GM12878 (cell line): ENCODE measurements at regions not wholly inside any gene's neighbourhood (a gene's known extent, or its start where the extent isn't known, plus 50 kb on each side); places are given as distances from the start of the nearest gene placed in this dataset.

ENCODE experiments used
- ATAC-seq: fragments of 200-7000 bp; cut with Tn5 transposase; 3 replicates; pipeline ENCODE4 v1.9.1; 2020; ENCODE audit warnings: mild to moderate bottlenecking, moderate library complexity
- BruUV-seq: library from RNA; stranded (reverse); fragments of 400-500 nt; replicated peaks from 2 replicates; lab custom pipeline; 2021; lab: Mats Ljungman, UMichigan
- CTCF ChIA-PET: fragments of 300-600 bp; sonication (Branson Sonifier 250); formaldehyde crosslinking; extraction: SDS; loops from one replicate; lab custom pipeline; 2021; ENCODE audit warnings: inconsistent platforms; lab: Yijun Ruan, JAX
- POLR2A ChIA-PET: fragments of 350-600 bp; formaldehyde crosslinking; extraction: SDS; loops from one replicate; lab custom pipeline; 2021; ENCODE audit warnings: inconsistent platforms; lab: Charles Lee
- RAD21 ChIA-PET: fragments of 300-600 bp; sonication (Branson Sonifier 250); formaldehyde crosslinking; loops from one replicate; lab custom pipeline; 2023; ENCODE audit warnings: antibody characterized with exemption; ENCODE audit not compliant: unreplicated experiment; lab: Charles Lee
- SMC1A ChIA-PET: fragments of 300-600 bp; sonication (Branson Sonifier 250); formaldehyde crosslinking; loops from one replicate; lab custom pipeline; 2023; ENCODE audit not compliant: unreplicated experiment, uncharacterized antibody; lab: Charles Lee
- DNase-seq: peaks from one replicate; pipeline ENCODE4 v3.0.0-alpha.2; 2011; ENCODE audit warnings: low read depth, low spot score
- FAIRE-seq: peaks from 3 replicates; lab custom pipeline; 2011; peaks lifted over from hg19 to GRCh38; lab: Jason Lieb, UNC
- H2AFZ ChIP-seq: 2 replicates; pipeline ENCODE4 v1.6.0; 2011; ENCODE audit warnings: low read depth, low read length, control low read depth; ENCODE audit not compliant: control insufficient read depth
- H3K27ac ChIP-seq: 2 replicates; pipeline ENCODE4 v1.5.1; 2011; ENCODE audit warnings: control low read depth; ENCODE audit not compliant: control insufficient read depth, insufficient read depth
- H3K27me3 ChIP-seq, 2 experiments: replicated peaks in 1 of 2; 2 replicates each; pipeline versions ENCODE4 v1.6.0 to v1.6.1; 2011; ENCODE audit warnings: low read length in 1 of 2; ENCODE audit not compliant: control insufficient read depth in 2 of 2, insufficient read depth in 2 of 2
- H3K36me3 ChIP-seq, 2 experiments: 2 replicates each; pipeline ENCODE4 v1.5.1; 2011; ENCODE audit warnings: low read length in 1 of 2; ENCODE audit not compliant: control insufficient read depth in 2 of 2, insufficient read depth in 2 of 2
- H3K4me1 ChIP-seq: 2 replicates; pipeline ENCODE4 v1.6.1; 2011; ENCODE audit warnings: mild to moderate bottlenecking, low read length, moderate library complexity, mixed read lengths; ENCODE audit not compliant: control insufficient read depth, insufficient read depth
- H3K4me2 ChIP-seq: 2 replicates; pipeline ENCODE4 v1.6.0; 2011; ENCODE audit warnings: control low read depth; ENCODE audit not compliant: control insufficient read depth, insufficient read depth
- H3K4me3 ChIP-seq: fragments of 200-600 bp; sonication (generic); 2 replicates; pipeline ENCODE4 v1.5.1; 2016
- H3K79me2 ChIP-seq: 2 replicates; pipeline ENCODE4 v1.6.0; 2011; ENCODE audit warnings: low read length; ENCODE audit not compliant: control insufficient read depth, insufficient read depth
- H3K9ac ChIP-seq: 2 replicates; pipeline ENCODE4 v1.8.0; 2011; ENCODE audit warnings: low read length, control low read depth, mixed read lengths; ENCODE audit not compliant: control insufficient read depth, insufficient read depth
- H3K9me3 ChIP-seq: replicated peaks from 3 replicates; pipeline ENCODE4 v1.5.1; 2011; ENCODE audit warnings: mild to moderate bottlenecking, low read length; ENCODE audit not compliant: control insufficient read depth, insufficient read depth
- H4K20me1 ChIP-seq: 2 replicates; pipeline ENCODE4 v1.6.0; 2011; ENCODE audit not compliant: control insufficient read depth, insufficient read depth
- E2F8 ChIP-seq: fragments of 450-650 bp; IDR thresholded peaks from 2 replicates; pipeline ENCODE4 v1.6.1; 2018; ENCODE audit warnings: mild to moderate bottlenecking, low read depth, moderate library complexity; ENCODE audit not compliant: partially characterized antibody
- ELK1 ChIP-seq: IDR thresholded peaks from 2 replicates; pipeline ENCODE4 v1.6.1; 2012; ENCODE audit warnings: low read depth, low read length, improper control_type of control experiment
- ETV6 ChIP-seq, 2 experiments: fragments of 450-650 bp in 1 of 2; IDR thresholded peaks in 1 of 2; conservative IDR thresholded peaks in 1 of 2; 2 replicates each; pipeline ENCODE4 v1.6.1; 2014; ENCODE audit warnings: antibody characterized with exemption in 1 of 2, borderline replicate concordance in 1 of 2, low read depth in 1 of 2, mild to moderate bottlenecking in 1 of 2, moderate library complexity in 1 of 2
- FOXK2 ChIP-seq: fragments of 450-650 bp; IDR thresholded peaks from 2 replicates; pipeline ENCODE4 v1.6.1; 2017; ENCODE audit warnings: mild to moderate bottlenecking, moderate library complexity
- SIN3A ChIP-seq: IDR thresholded peaks from 2 replicates; pipeline ENCODE4 v1.6.1; 2012; ENCODE audit warnings: low read depth, low read length, improper control_type of control experiment
- WRNIP1 ChIP-seq: IDR thresholded peaks from 2 replicates; pipeline ENCODE4 v1.6.1; 2011; ENCODE audit warnings: low read depth, low read length, improper control_type of control experiment, borderline replicate concordance
- WGBS: methylation state at CpG from one replicate; pipeline ENCODE4 v1.1.6; 2016; ENCODE audit warnings: low lambda C conversion rate; ENCODE audit not compliant: insufficient replicate concordance, insufficient coverage; ENCODE audit errors: missing lambda C conversion rate; 5-methylcytosine and 5-hydroxymethylcytosine counted together
- in situ Hi-C: fragments of 300-500 bp; cut with MboI; formaldehyde crosslinking; loops from 9 replicates; pipeline ENCODE4 v1.14.3; 2018; ENCODE audit warnings: mixed read lengths
- intact Hi-C: fragments of 100-400 bp; cut with micrococcal nuclease; formaldehyde crosslinking; loops from one replicate; pipeline ENCODE4 v1.14.2; 2022; ENCODE audit not compliant: unreplicated experiment

DNA sequence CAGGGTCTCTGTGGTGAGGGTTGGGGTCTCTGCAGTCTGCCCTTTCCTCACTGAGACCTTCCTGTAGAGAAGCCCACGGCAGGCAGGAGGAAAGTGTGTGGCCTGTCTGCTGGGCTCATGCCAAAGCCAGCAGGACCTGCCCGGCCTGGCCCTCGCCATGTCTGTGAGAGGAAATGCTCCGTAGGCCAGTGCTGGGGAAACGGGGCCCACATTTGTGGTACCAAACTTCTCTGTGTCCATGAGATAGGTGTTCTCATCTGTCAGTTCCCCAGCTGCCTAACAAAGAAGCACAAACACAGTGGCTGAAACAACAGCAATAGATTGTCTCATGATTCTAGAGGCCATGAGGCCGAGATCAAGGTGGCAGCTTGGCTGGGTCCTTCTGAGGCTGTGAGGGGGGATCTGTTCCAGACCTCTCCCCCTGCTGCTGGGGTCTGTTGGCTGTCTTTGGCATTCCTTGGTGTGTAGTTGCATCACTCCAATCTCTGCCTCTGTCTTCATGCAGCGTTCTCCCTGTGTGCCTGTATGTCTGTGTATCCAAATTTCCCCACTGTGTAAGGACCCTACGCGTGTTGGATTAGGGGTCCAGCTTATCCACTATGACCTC lies 772.5 kb downstream of the TBC1D22A start:
- BruUV-seq, result no TSS peak
- Histone ChIP-seq H3K27ac (no peak overlapping the region), H4K20me1 (no peaks in the 10 kb centered on the region), H3K79me2 (no peaks in the 10 kb centered on the region), H3K27me3 (no peaks in the 10 kb centered on the region), H3K4me1 (no peaks in the 10 kb centered on the region), H3K4me3 (no peak overlapping the region), H3K4me2 (no peak overlapping the region), H3K9me3 (no peaks in the 10 kb centered on the region; the same call in 2 of the 3 replicates), H3K36me3 (no peaks in the 10 kb centered on the region), H3K9ac (no peak overlapping the region), H2AFZ (no peak overlapping the region)
- no peak for FAIRE-seq
- intact Hi-C loops (no loop called here), in situ Hi-C loops (no loop called here)
- CTCF ChIA-PET, result no interaction called here
- TF ChIP-seq WRNIP1 (no peak), E2F8 (no peak), ELK1 (no peak), FOXK2 (no peak), SIN3A (no peak), ETV6 (conservative IDR thresholded peaks at IDR 0.05 in 1 of 2, IDR thresholded peaks at IDR 0.05 in 1 of 2; ENCODE audit: borderline replicate concordance in 1 of 2, low read depth in 1 of 2) (no peak)
- POLR2A ChIA-PET, result no interaction called here
- ATAC-seq, result no peak
- DNase-seq, result no peak
- RAD21 ChIA-PET, result no interaction called here
- SMC1A ChIA-PET, result interaction anchor here (1.0 kb wide), 1 partner anchor 18 kb away, joined by 3 read pairs; no protein-coding TSS in a partner anchor
- 35% methylated on average over 9 of the region's 9 CpGs for WGBS
